ENCODE measurements at regions not wholly inside any gene's neighbourhood (a gene's known extent, or its start where the extent isn't known, plus 50 kb on each side); places are given as distances from the start of the nearest gene placed in this dataset.

DNA sequence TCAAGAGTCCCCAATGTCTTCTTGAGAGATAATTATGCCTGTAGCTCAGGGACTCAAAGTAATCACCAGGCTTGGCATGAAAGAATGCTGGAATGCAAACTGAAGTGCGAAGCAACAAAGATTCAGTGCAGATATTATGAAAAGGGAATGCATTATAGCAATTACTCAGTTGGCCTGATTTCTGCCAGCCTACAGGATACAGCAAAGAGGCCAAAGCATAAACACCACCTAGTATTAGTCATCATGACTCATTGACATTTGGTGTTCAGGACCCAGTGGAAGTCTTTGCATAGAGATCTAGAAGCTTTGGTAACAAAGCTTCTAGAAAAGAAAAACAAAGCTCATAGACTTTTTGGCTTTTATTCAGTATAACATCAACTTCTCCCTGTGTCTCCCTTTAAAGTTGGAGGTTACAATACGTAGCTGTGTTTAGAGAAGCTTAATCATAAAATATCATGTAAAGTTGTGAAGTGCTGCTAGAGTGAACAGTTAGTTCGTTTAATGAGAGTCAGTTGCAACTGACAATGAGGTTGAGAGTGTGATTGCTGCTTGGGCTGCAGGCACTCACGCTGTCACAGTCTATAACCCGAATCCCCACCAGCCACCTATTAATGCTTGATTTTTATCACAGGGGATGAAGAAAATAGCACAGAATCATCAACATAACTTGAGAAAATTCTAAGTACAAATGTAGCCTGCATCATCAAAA, 932.7 kb downstream of the TFAP2A start:
- DNase-seq (ENCODE audit: low read depth in 2 of 2), result no peak

GRCh38 chr6:9481292-9482029, 933.4 kb downstream of the TFAP2A start:
- DNase-seq (ENCODE audit: low read depth in 2 of 2), result no peak

- DNase-seq (ENCODE audit: low read depth in 2 of 2), result no peak
These were observed 946.6 kb downstream of the TFAP2A start for GRCh38 chr6:9468277-9468676.

- DNase-seq (ENCODE audit: low read depth in 2 of 2), result no peak
These were observed 947.1 kb downstream of the TFAP2A start for GRCh38 chr6:9467741-9468140.

GRCh38 chr6:9464583-9464982, 950.3 kb downstream of the TFAP2A start:
- DNase-seq (ENCODE audit: low read depth in 2 of 2), result no peak

DNA sequence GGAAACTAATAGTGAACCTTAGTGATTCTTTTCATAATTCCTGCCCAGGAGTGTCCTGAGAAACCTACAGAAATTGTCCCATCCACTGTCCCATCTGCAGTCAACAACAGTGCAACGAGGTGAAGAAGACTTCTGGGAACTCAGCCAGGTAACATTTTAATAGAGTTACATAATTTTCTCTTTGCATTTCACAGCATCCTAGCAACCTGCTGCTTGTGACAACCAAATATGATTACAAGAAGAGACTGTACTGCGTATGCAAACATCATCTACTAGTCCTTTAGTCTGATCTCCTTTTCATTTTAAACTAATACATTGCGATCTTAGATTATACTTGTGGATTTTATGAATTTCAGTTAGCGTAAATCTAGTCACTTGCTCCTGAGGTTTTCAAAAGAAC, 951.6 kb downstream of the TFAP2A start:
- DNase-seq (ENCODE audit: low read depth in 2 of 2), result no peak

DNA sequence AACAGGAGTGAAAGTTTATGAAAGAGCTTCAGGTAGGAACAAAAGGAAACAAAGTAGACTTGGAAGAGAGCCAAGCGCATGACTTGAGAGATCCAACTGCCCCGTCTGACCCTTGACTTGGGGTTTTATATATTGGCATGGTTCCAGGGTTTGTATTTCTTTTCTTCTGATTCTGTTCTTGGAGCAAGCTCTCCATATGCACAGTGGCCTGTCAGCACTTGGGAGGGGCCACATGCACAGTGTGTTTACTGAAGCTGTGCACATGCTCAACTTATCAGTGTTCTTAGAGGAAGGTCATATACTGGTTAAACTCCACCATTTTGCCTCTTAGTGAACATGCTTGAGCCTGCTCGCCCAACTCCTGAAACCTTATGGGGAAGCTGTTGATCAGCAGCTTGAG, 953.7 kb downstream of the TFAP2A start:
- no peak for DNase-seq (ENCODE audit: low read depth in 2 of 2)

DNA sequence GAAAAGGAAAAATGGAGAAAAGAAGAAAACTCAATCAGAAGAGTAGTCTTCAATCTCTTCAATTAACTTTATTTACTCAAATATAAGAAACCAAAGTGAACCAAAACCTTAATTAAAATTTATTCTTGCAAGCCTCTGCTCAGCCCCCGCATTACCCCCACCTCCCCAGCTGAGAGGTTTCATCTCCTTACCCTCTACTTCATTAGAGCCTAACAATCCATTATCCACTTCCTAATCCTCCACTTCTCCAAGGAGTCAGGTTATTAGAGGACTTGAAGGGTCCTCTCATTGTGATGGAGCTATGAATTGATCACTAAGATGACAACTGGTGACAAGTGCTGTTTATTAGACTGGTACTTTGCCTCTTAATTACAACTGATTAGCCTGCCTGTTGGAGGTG, 956.5 kb downstream of the TFAP2A start:
- no peak for DNase-seq (ENCODE audit: low read depth in 2 of 2)

- DNase-seq (ENCODE audit: low read depth in 2 of 2), result no peak
These were observed 958.8 kb downstream of the TFAP2A start for GRCh38 chr6:9455864-9456658.

- no peak for DNase-seq (ENCODE audit: low read depth in 2 of 2)
These were observed 975.1 kb downstream of the TFAP2A start for GRCh38 chr6:9439621-9440330.

- no peak for DNase-seq (ENCODE audit: low read depth in 2 of 2)
These were observed 977.0 kb downstream of the TFAP2A start for GRCh38 chr6:9437836-9438235.

DNA sequence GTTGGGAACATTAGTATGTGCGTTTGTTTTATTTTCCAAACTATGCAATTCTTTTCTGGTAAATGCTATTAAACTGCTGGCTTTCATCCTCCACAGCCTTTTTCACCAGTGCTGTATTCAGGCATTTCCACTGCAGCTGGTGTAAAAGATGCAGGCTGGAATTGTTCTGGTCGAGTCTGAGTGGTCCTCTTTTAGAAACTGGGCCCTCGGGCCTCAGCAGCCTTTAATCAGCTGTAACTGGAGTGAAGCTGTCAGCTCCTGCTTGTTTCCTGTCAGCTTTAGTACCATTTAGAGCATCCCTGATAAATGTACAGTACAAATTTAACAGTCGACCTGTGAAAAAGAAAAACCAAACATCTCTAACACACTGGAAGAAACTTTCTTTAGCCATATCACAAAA, 979.6 kb downstream of the TFAP2A start:
- DNase-seq (ENCODE audit: low read depth in 2 of 2), result no peak

DNA sequence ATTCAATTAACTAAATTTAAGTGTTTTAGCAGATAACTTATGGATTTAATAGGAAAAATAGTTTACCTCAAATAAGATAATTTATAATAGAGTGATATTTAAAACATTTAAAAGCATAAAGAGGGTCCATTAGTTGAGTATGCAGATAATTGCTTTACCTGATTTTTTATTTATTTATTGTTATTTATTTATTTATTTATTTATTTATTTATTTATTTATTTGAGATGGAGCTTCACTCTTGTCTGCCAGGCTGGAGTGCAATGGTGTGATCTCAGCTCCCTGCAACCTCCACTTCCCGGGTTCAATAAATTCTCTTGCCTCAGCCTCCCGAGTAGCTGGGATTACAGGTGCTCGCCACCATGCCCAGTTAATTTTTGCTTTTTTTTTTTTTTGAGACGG, 982.9 kb downstream of the TFAP2A start:
- DNase-seq (ENCODE audit: low read depth in 2 of 2), result no peak

- no peak for DNase-seq (ENCODE audit: low read depth in 2 of 2)
These were observed 986.3 kb downstream of the TFAP2A start for GRCh38 chr6:9428421-9429172.

GRCh38 chr6:9422138-9422537, 986.8 kb upstream of the SLC35B3 start:
- DNase-seq (ENCODE audit: low read depth in 2 of 2), result no peak

GRCh38 chr6:9420316-9421015, 985.1 kb upstream of the SLC35B3 start:
- no peak for DNase-seq (ENCODE audit: low read depth in 2 of 2)

DNA sequence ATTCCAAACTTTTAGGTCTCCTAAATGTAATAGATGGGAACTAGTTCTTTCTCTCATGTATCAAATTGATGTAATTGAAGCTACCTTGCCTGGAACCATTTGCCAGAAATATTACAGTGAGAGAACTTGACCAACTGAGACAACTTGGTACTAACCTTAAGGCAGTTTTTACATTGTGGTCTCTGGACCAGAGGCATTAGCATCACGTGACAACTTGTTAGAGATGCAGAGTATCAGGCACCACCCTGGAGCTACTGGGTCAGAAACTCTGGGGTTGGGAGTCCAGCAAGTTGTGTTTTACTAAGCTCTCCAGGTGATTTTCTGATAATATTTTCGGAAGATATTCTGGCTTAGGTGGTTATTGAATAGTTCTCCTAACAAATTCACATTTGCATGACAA, 982.1 kb upstream of the SLC35B3 start:
- DNase-seq (ENCODE audit: low read depth in 2 of 2), result no peak

DNA sequence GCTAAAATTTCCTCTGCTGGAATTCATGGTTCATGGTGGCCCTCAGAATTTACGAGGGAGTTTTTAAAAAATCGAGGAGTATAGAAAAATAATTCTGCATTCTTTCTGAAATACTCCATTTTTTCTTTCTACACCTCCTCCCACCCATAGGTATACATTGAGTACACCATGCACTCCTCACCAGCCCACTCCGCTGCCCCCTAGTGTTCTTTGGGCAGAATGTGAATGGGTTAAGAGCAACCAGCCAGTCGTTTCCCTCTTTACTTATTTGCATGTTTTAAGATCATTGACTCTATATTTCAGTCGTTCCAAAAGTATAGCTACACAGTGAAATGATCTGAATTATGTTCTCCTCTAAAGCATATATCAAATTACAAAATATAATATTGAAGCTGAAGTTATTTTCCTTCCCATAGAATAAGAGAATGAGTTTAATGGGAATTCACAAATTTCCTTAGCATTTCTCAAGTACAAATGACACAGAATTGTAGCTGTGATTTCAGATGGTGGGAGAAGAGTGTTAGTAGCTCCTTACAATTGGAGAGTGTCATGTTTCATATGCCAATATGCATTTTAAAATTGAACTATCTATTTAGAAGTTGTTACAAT, 977.7 kb upstream of the SLC35B3 start:
- DNase-seq (ENCODE audit: low read depth in 2 of 2), result no peak

DNA sequence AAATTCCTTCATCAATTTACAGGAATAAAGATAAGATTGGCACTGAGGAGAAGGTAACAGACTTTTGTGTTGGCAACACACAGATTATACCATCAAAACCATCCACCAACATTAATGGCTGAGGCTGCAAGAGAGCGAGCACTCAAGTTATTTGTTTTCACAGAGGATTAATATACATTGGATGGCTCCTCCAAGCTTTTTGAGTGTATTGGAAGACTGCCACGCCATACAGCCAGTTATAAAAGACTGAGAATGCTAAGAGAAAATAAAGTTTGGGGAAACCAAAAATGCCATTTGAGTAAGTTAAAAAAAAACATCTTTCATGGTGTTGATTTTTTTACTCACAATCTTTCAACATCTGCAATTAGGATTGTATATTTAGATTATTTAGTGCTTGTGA, 973.8 kb upstream of the SLC35B3 start:
- no peak for DNase-seq (ENCODE audit: low read depth in 2 of 2)

DNA sequence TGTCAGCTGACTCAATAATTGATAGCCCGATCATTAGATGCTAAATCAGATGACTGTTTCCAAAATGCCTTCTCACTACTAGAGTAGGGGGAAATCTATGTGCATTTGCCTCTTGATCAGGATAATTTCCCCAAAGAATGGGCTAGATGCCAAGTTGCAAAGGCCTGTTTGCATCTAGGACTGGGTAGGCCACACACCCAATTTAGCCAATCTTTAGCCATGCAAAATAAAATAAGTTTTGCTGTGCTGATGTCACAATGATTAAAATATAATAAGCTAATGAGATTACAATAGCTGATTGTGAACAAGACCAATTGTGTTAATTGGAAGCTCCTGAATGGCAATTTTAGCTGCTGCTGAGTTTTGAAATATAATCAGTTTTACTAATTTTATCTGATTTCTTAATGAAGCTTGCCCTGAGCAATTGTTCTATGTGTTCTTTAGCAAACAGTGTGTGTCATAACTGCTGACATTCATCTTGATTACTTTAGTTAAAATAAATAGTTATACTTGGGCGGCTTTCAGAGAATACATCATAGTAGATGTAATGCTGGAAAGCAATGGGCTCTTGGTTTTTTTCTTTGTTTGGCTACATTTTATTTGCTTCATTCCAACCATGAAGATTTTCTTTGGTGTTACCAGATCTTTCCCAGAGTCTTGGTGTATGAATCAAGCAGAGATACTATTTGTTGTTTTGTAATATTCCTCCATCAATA, 973.2 kb upstream of the SLC35B3 start:
- no peak for DNase-seq (ENCODE audit: low read depth in 2 of 2)
